H9 (cell line): ENCODE measurements at regions not wholly inside any gene's neighbourhood (a gene's known extent, or its start where the extent isn't known, plus 50 kb on each side); places are given as distances from the start of the nearest gene placed in this dataset.

ENCODE experiments used
- DNase-seq: peaks from one replicate; pipeline ENCODE4 v3.0.0-alpha.2; 2017
- H2AFZ ChIP-seq: one replicate; pipeline ENCODE4 v1.6.1; 2013; ENCODE audit warnings: mild to moderate bottlenecking, low read length, control low read depth, moderate library complexity
- H2AK5ac ChIP-seq: 2 replicates; pipeline ENCODE4 v1.6.1; 2013; ENCODE audit warnings: low read length, control low read depth, mixed read lengths; ENCODE audit not compliant: insufficient read length
- H2BK120ac ChIP-seq: one replicate; pipeline ENCODE4 v1.6.1; 2013; ENCODE audit warnings: low read depth, mild to moderate bottlenecking, low read length, control low read depth, inconsistent platforms; ENCODE audit not compliant: poor library complexity, severe bottlenecking
- H2BK12ac ChIP-seq: 2 replicates; pipeline ENCODE4 v1.6.1; 2013; ENCODE audit warnings: low read length, control low read depth, mixed read lengths, low read depth; ENCODE audit not compliant: insufficient read length
- H2BK15ac ChIP-seq: 2 replicates; pipeline ENCODE4 v1.6.1; 2013; ENCODE audit warnings: low read depth, low read length, control low read depth
- H2BK20ac ChIP-seq: one replicate; pipeline ENCODE4 v1.6.1; 2013; ENCODE audit warnings: low read depth, mild to moderate bottlenecking, low read length, control low read depth, inconsistent platforms; ENCODE audit not compliant: poor library complexity, severe bottlenecking
- H2BK5ac ChIP-seq: 2 replicates; pipeline ENCODE4 v1.6.1; 2013; ENCODE audit warnings: low read length, control low read depth, mixed read lengths; ENCODE audit not compliant: insufficient read length
- H3K14ac ChIP-seq: 2 replicates; pipeline ENCODE4 v1.6.1; 2013; ENCODE audit warnings: low read length, control low read depth; ENCODE audit not compliant: insufficient read depth
- H3K18ac ChIP-seq: 2 replicates; pipeline ENCODE4 v1.6.1; 2013; ENCODE audit warnings: low read depth, mild to moderate bottlenecking, mixed read lengths, low read length, control low read depth; ENCODE audit not compliant: insufficient read length
- H3K23ac ChIP-seq: 2 replicates; pipeline ENCODE4 v1.6.1; 2013; ENCODE audit warnings: low read length, control low read depth, mixed read lengths, low read depth; ENCODE audit not compliant: insufficient read length
- H3K23me2 ChIP-seq: 2 replicates; pipeline ENCODE4 v1.6.1; 2013; ENCODE audit warnings: low read depth, mild to moderate bottlenecking, mixed read lengths, low read length, control low read depth; ENCODE audit not compliant: insufficient read length, poor library complexity, severe bottlenecking
- H3K27ac ChIP-seq: 2 replicates; pipeline ENCODE4 v1.5.1; 2013; ENCODE audit warnings: low read length, control low read depth, mixed read lengths, low read depth; ENCODE audit not compliant: insufficient read length
- H3K27me3 ChIP-seq: 2 replicates; pipeline ENCODE4 v1.6.1; 2013; ENCODE audit warnings: low read length, control low read depth, inconsistent platforms; ENCODE audit not compliant: insufficient read depth
- H3K4ac ChIP-seq: 2 replicates; pipeline ENCODE4 v1.6.1; 2013; ENCODE audit warnings: low read depth, mild to moderate bottlenecking, control low read depth, inconsistent platforms, low read length, moderate library complexity
- H3K4me1 ChIP-seq: 2 replicates; pipeline ENCODE4 v1.6.1; 2013; ENCODE audit warnings: low read length, control low read depth, inconsistent platforms; ENCODE audit not compliant: insufficient read depth
- H3K4me2 ChIP-seq: 2 replicates; pipeline ENCODE4 v1.6.1; 2013; ENCODE audit warnings: low read length, control low read depth, mixed read lengths; ENCODE audit not compliant: insufficient read length, insufficient read depth
- H3K56ac ChIP-seq: 2 replicates; pipeline ENCODE4 v1.6.1; 2013; ENCODE audit warnings: low read depth, mild to moderate bottlenecking, mixed read lengths, low read length, control low read depth; ENCODE audit not compliant: insufficient read length
- H3K79me1 ChIP-seq: 2 replicates; pipeline ENCODE4 v1.6.1; 2013; ENCODE audit warnings: low read depth, mild to moderate bottlenecking, moderate library complexity, low read length, control low read depth, inconsistent platforms; ENCODE audit not compliant: insufficient read depth, poor library complexity, severe bottlenecking
- H3K79me2 ChIP-seq: 2 replicates; pipeline ENCODE4 v1.6.1; 2013; ENCODE audit warnings: low read length, control low read depth, inconsistent platforms; ENCODE audit not compliant: insufficient read depth
- H3K9ac ChIP-seq: 2 replicates; pipeline ENCODE4 v1.6.1; 2013; ENCODE audit warnings: low read length, control low read depth, mixed read lengths; ENCODE audit not compliant: insufficient read length; ENCODE audit errors: extremely low read depth
- H3K9me3 ChIP-seq: one replicate; pipeline ENCODE4 v1.6.1; 2013; ENCODE audit warnings: low read depth, low read length, inconsistent platforms; ENCODE audit not compliant: control insufficient read depth
- H3T11ph ChIP-seq: one replicate; pipeline ENCODE4 v1.6.1; 2013; ENCODE audit warnings: mild to moderate bottlenecking, low read length, control low read depth, inconsistent platforms
- H4K20me1 ChIP-seq: one replicate; pipeline ENCODE4 v1.6.1; 2013; ENCODE audit not compliant: control insufficient read depth, insufficient read length, insufficient read depth
- H4K5ac ChIP-seq: 2 replicates; pipeline ENCODE4 v1.6.1; 2013; ENCODE audit warnings: low read depth, mild to moderate bottlenecking, mixed read lengths, low read length, control low read depth; ENCODE audit not compliant: insufficient read length
- H4K8ac ChIP-seq: replicated peaks from 2 replicates; pipeline ENCODE4 v1.6.1; 2013; ENCODE audit warnings: low read length, control low read depth, mixed read lengths, low read depth; ENCODE audit not compliant: insufficient read length
- H4K91ac ChIP-seq: 2 replicates; pipeline ENCODE4 v1.6.1; 2013; ENCODE audit warnings: low read depth, mild to moderate bottlenecking, moderate library complexity, mixed read lengths, low read length, control low read depth; ENCODE audit not compliant: insufficient read length
- H3K27ac Mint-ChIP-seq, 3 experiments: 2 replicates in 2 of 3; 3 replicates in 1 of 3; pipeline ENCODE4 v1.8.0; 2020 to 2021; ENCODE audit warnings: mixed read lengths in 3 of 3, mild to moderate bottlenecking in 1 of 3, moderate library complexity in 1 of 3
- H3K27me3 Mint-ChIP-seq: 2 replicates; pipeline ENCODE4 v1.8.0; 2021; ENCODE audit warnings: low read depth, mild to moderate bottlenecking, moderate library complexity, mixed read lengths
- H3K36me3 Mint-ChIP-seq, 3 experiments: 2 replicates in 2 of 3; 3 replicates in 1 of 3; pipeline ENCODE4 v1.8.0; 2020 to 2021; ENCODE audit warnings: low read depth in 3 of 3, mixed read lengths in 3 of 3; ENCODE audit not compliant: insufficient read depth in 1 of 3
- H3K4me1 Mint-ChIP-seq, 2 experiments: 2 replicates each; pipeline ENCODE4 v1.8.0; 2020; ENCODE audit warnings: mixed read lengths in 2 of 2
- H3K4me3 Mint-ChIP-seq, 2 experiments: 2 replicates in 1 of 2; 3 replicates in 1 of 2; pipeline ENCODE4 v1.8.0; 2020 to 2021; ENCODE audit warnings: mild to moderate bottlenecking in 2 of 2, mixed read lengths in 2 of 2, moderate library complexity in 1 of 2
- H3K9me3 Mint-ChIP-seq, 2 experiments: 2 replicates in 1 of 2; 3 replicates in 1 of 2; pipeline ENCODE4 v1.8.0; 2020; ENCODE audit warnings: mild to moderate bottlenecking in 2 of 2, mixed read lengths in 2 of 2, moderate library complexity in 1 of 2
- whole genome bisulfite sequencing: extraction: QIAGEN DNeasy Blood & Tissue Kit; methylation state at CpG from one replicate; pipeline ENCODE4 v1.1.7; 2013; ENCODE audit warnings: missing lambda C conversion rate, low lambda C conversion rate, mixed read lengths; ENCODE audit not compliant: insufficient read length; ENCODE audit errors: extremely low coverage; 5-methylcytosine and 5-hydroxymethylcytosine counted together
- TF ChIP-seq, protein P1 (sequence below): fragments of 200-600 bp; sonication (generic); conservative IDR thresholded peaks from 3 replicates; pipeline ENCODE4 v1.8.0; 2021; ENCODE audit warnings: antibody characterized with exemption, mild to moderate bottlenecking

DNA sequence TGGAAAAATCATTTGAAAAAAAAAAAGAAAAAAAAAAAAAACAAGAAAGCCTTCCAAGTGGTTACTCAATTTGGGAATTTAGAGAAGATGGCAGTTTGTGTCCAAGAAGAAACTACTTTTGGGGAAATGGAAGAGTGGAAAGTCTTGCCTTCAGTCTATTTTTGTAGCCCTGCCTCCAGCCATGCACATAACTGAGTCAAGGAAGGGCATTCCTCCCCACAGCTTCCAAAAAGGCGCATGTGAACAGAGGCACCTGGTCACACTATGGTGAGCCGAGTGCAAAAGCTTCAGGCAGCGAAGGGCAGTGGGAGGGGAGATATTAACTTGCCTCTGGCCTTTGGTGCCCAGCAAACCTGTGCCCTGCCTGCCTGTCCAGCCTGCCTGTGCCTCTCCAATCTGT is 163.7 kb downstream of the SMIM20 start:
- Histone ChIP-seq H3K27me3 (no peaks in the 10 kb centered on the region), H3K4me1 (peaks cover 2% of the 10 kb centered on the region; the same call in 1 of the 2 replicates), H2BK20ac (no peak overlapping the region), H2BK5ac (no peak overlapping the region), H4K5ac (no peak overlapping the region), H3K9me3 (no peaks in the 10 kb centered on the region), H2BK120ac (no peak overlapping the region), H4K8ac (no peak overlapping the region), H3K27ac (no peak overlapping the region), H2AK5ac (no peak overlapping the region), H3K9ac (no peak overlapping the region), H4K91ac (no peak overlapping the region), H3K23me2 (no peaks in the 10 kb centered on the region), H3K56ac (no peak overlapping the region), H3K79me2 (no peaks in the 10 kb centered on the region), H3K18ac (no peak overlapping the region), H3K4me2 (no peak overlapping the region), H4K20me1 (no peaks in the 10 kb centered on the region), H2BK15ac (no peak overlapping the region), H2BK12ac (no peak overlapping the region), H3K14ac (no peak overlapping the region), H3K4ac (no peak overlapping the region), H3K23ac (no peak overlapping the region), H2AFZ (no peak overlapping the region), H3T11ph (no peak overlapping the region), H3K79me1 (no peaks in the 10 kb centered on the region)
- WGBS = no CpG with 5 or more reads among the region's 3 CpGs
- no peak overlapping the region for H3K4me3 Mint-ChIP-seq
- no peak for DNase-seq
- no peak overlapping the region; a peak in 1 of 7 replicates for H3K27ac Mint-ChIP-seq
- TF ChIP-seq, protein P1, sequence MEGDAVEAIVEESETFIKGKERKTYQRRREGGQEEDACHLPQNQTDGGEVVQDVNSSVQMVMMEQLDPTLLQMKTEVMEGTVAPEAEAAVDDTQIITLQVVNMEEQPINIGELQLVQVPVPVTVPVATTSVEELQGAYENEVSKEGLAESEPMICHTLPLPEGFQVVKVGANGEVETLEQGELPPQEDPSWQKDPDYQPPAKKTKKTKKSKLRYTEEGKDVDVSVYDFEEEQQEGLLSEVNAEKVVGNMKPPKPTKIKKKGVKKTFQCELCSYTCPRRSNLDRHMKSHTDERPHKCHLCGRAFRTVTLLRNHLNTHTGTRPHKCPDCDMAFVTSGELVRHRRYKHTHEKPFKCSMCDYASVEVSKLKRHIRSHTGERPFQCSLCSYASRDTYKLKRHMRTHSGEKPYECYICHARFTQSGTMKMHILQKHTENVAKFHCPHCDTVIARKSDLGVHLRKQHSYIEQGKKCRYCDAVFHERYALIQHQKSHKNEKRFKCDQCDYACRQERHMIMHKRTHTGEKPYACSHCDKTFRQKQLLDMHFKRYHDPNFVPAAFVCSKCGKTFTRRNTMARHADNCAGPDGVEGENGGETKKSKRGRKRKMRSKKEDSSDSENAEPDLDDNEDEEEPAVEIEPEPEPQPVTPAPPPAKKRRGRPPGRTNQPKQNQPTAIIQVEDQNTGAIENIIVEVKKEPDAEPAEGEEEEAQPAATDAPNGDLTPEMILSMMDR = no peak
- H3K36me3 Mint-ChIP-seq = peaks cover 0 to 9% (median 5%) of the 10 kb centered on the region in 3 experiments; a peak in 3 of 7 replicates
- peaks cover 18 to 22% of the 10 kb centered on the region in 2 experiments for H3K4me1 Mint-ChIP-seq
- H3K9me3 Mint-ChIP-seq = peaks cover 5 to 13% of the 10 kb centered on the region in 2 experiments; a peak in 4 of 5 replicates
- H3K27me3 Mint-ChIP-seq = no peaks in the 10 kb centered on the region; the same call in 1 of the 2 replicates
